Vagina (tissue), 2 donors: ENCODE measurements at regions not wholly inside any gene's neighbourhood (a gene's known extent, or its start where the extent isn't known, plus 50 kb on each side); places are given as distances from the start of the nearest gene placed in this dataset.

Experiments
- POLR2A ChIP-seq, 2 donors: fragments of 450-650 bp; IDR thresholded peaks; one replicate each; pipeline ENCODE4 v1.6.1; 2017; ENCODE audit warnings: antibody characterized with exemption in 2 of 2, mild to moderate bottlenecking in 2 of 2, moderate library complexity in 2 of 2
- POLR2AphosphoS5 ChIP-seq, 2 donors: sonication (generic); formaldehyde crosslinking; IDR thresholded peaks; one replicate each; pipeline ENCODE4 v1.9.0; 2017; ENCODE audit warnings: antibody characterized with exemption in 2 of 2, mild to moderate bottlenecking in 2 of 2, low read depth in 1 of 2; ENCODE audit not compliant: insufficient read depth in 1 of 2

- no peak for TF ChIP-seq POLR2A (IDR thresholded peaks at IDR 0.05)
- TF ChIP-seq POLR2AphosphoS5 (IDR thresholded peaks at IDR 0.05; ENCODE audit: insufficient read depth in 1 of 2, low read depth in 1 of 2): no peak
These were observed 854.2 kb upstream of the ZEB2 start for GRCh38 chr2:145374165-145374564.
